ENCODE measurements at regions not wholly inside any gene's neighbourhood (a gene's known extent, or its start where the extent isn't known, plus 50 kb on each side); places are given as distances from the start of the nearest gene placed in this dataset.
"Not testable (repeated sequence)": the region's sequence is repeated elsewhere in the genome, so short reads cannot be mapped to it uniquely, and the experiment has no call there.

- not testable (repeated sequence) for H3K27ac Mint-ChIP-seq; ATAC-seq; H3K9me3 Mint-ChIP-seq; H3K4me3 Mint-ChIP-seq; H3K4me1 Mint-ChIP-seq; DNase-seq (ENCODE audit: low spot score in 2 of 2); H3K36me3 Mint-ChIP-seq
These were observed 1570.7 kb downstream of the TSPY10 start for GRCh38 chrY:11098419-11098818.

- H3K4me3 Mint-ChIP-seq = no peak overlapping the region
These were observed 1571.3 kb downstream of the TSPY10 start for GRCh38 chrY:11099004-11099403.

GRCh38 chrY:11100472-11100871 lies 1572.8 kb downstream of the TSPY10 start:
- DNase-seq (ENCODE audit: low spot score in 2 of 2) = peak in 1 of 2 donors; percentile 30
- not testable (repeated sequence) for H3K36me3 Mint-ChIP-seq, H3K4me1 Mint-ChIP-seq, ATAC-seq, H3K4me3 Mint-ChIP-seq, H3K9me3 Mint-ChIP-seq, H3K27ac Mint-ChIP-seq

More at GRCh38 chrY:11099004-11099403, 1571.3 kb downstream of the TSPY10 start:
- Mint-ChIP-seq H3K36me3 (no peaks in the 10 kb centered on the region), H3K4me1 (no peaks in the 10 kb centered on the region), H3K27ac (no peak overlapping the region), H3K9me3 (no peaks in the 10 kb centered on the region)
- DNase-seq (ENCODE audit: low spot score in 2 of 2) = peak in 1 of 2 donors; percentile 44
- ATAC-seq = no peak

GRCh38 chrY:11102987-11103386 lies 1575.3 kb downstream of the TSPY10 start:
- not testable (repeated sequence) for H3K4me3 Mint-ChIP-seq; H3K36me3 Mint-ChIP-seq; ATAC-seq; DNase-seq (ENCODE audit: low spot score in 2 of 2); H3K9me3 Mint-ChIP-seq; H3K4me1 Mint-ChIP-seq; H3K27ac Mint-ChIP-seq

- H3K9me3 Mint-ChIP-seq; H3K4me3 Mint-ChIP-seq; H3K4me1 Mint-ChIP-seq; H3K36me3 Mint-ChIP-seq; H3K27ac Mint-ChIP-seq; DNase-seq (ENCODE audit: low spot score in 2 of 2); ATAC-seq: not testable (repeated sequence)
These were observed 1579.6 kb downstream of the TSPY10 start for GRCh38 chrY:11107127-11107918.

GRCh38 chrY:11151724-11152123 lies 1549.3 kb upstream of the USP9Y start:
- not testable (repeated sequence) for ATAC-seq; H3K9me3 Mint-ChIP-seq; DNase-seq (ENCODE audit: low spot score in 2 of 2); H3K4me3 Mint-ChIP-seq; H3K4me1 Mint-ChIP-seq; H3K27ac Mint-ChIP-seq; H3K36me3 Mint-ChIP-seq

GRCh38 chrY:11156100-11156499 lies 1544.9 kb upstream of the USP9Y start:
- DNase-seq (ENCODE audit: low spot score in 2 of 2); H3K27ac Mint-ChIP-seq; H3K36me3 Mint-ChIP-seq; ATAC-seq; H3K9me3 Mint-ChIP-seq; H3K4me1 Mint-ChIP-seq; H3K4me3 Mint-ChIP-seq: not testable (repeated sequence)

GRCh38 chrY:11156846-11157245 lies 1544.2 kb upstream of the USP9Y start:
- DNase-seq (ENCODE audit: low spot score in 2 of 2); H3K4me3 Mint-ChIP-seq; H3K9me3 Mint-ChIP-seq; ATAC-seq; H3K27ac Mint-ChIP-seq; H3K4me1 Mint-ChIP-seq; H3K36me3 Mint-ChIP-seq: not testable (repeated sequence)

- DNase-seq (ENCODE audit: low spot score in 2 of 2); H3K27ac Mint-ChIP-seq; ATAC-seq; H3K9me3 Mint-ChIP-seq; H3K4me3 Mint-ChIP-seq; H3K4me1 Mint-ChIP-seq; H3K36me3 Mint-ChIP-seq: not testable (repeated sequence)
These were observed 1524.0 kb upstream of the USP9Y start for GRCh38 chrY:11177033-11177432.

GRCh38 chrY:11201133-11201532 lies 1499.9 kb upstream of the USP9Y start:
- H3K4me3 Mint-ChIP-seq, H3K36me3 Mint-ChIP-seq, H3K4me1 Mint-ChIP-seq, H3K27ac Mint-ChIP-seq, ATAC-seq, H3K9me3 Mint-ChIP-seq: not testable (repeated sequence)
- DNase-seq (ENCODE audit: low spot score in 2 of 2) = peak in 1 of 2 donors; percentile 61

- not testable (repeated sequence) for ATAC-seq, H3K9me3 Mint-ChIP-seq, H3K36me3 Mint-ChIP-seq, H3K4me1 Mint-ChIP-seq
- peak in 1 of 2 donors; percentile 54 for DNase-seq (ENCODE audit: low spot score in 2 of 2)
- H3K27ac Mint-ChIP-seq = peak overlapping the region; percentile 76
- H3K4me3 Mint-ChIP-seq = peak overlapping the region; percentile 47
These were observed 1486.2 kb upstream of the USP9Y start for GRCh38 chrY:11214851-11215250.
